K562 (cell line): ENCODE measurements at regions not wholly inside any gene's neighbourhood (a gene's known extent, or its start where the extent isn't known, plus 50 kb on each side); places are given as distances from the start of the nearest gene placed in this dataset.

ENCODE experiments used
- ATAC-seq: fragments of 200-7000 bp; cut with Tn5 transposase; 3 replicates; pipeline ENCODE4 v1.9.1; 2020; ENCODE audit warnings: moderate library complexity
- BruUV-seq: library from RNA; stranded (reverse); fragments of 400-500 nt; replicated peaks from 2 replicates; lab custom pipeline; 2021; lab: Mats Ljungman, UMichigan
- CTCF ChIA-PET: fragments of 300-600 bp; formaldehyde crosslinking; extraction: SDS; loops from one replicate; lab custom pipeline; 2021; ENCODE audit warnings: low intra/inter-chr PET ratio; lab: Yijun Ruan, JAX
- POLR2A ChIA-PET: fragments of 300-600, 350-650 bp; sonication (Branson Sonifier 250); formaldehyde crosslinking; extraction: SDS; loops from one replicate; lab custom pipeline; 2021; ENCODE audit warnings: antibody characterized with exemption, inconsistent platforms; lab: Yijun Ruan, JAX
- DNase-seq, 4 experiments: peaks; one replicate each; pipeline versions ENCODE4 v3.0.0 to v3.0.0-alpha.2; 2011 to 2018; ENCODE audit warnings: low spot score in 3 of 4, mixed read lengths in 3 of 4; ENCODE audit errors: extremely low read depth in 1 of 4
- FAIRE-seq: peaks from 2 replicates; lab custom pipeline; 2011; peaks lifted over from hg19 to GRCh38; lab: Jason Lieb, UNC
- H2AFZ ChIP-seq: 2 replicates; pipeline ENCODE4 v1.6.0; 2011; ENCODE audit warnings: low read depth, low read length, control low read depth, inconsistent platforms
- H3K27ac ChIP-seq: fragments of 200-600 bp; 3 replicates; pipeline ENCODE4 v1.8.0; 2011; ENCODE audit warnings: low read depth, mild to moderate bottlenecking, control low read depth, inconsistent platforms, low read length, moderate library complexity, mixed read lengths; ENCODE audit errors: extremely low read depth
- H3K27me3 ChIP-seq, 2 experiments: fragments of 300-600 bp in 1 of 2; 2 replicates in 1 of 2; 3 replicates in 1 of 2; pipeline versions ENCODE4 v1.6.0 to v1.8.0; 2011; ENCODE audit warnings: inconsistent platforms in 2 of 2, low read length in 2 of 2, mild to moderate bottlenecking in 1 of 2, mixed read lengths in 1 of 2, moderate library complexity in 1 of 2; ENCODE audit not compliant: control insufficient read depth in 2 of 2, insufficient read depth in 2 of 2
- H3K36me3 ChIP-seq: fragments of 300-600 bp; 3 replicates; pipeline ENCODE4 v1.8.0; 2011; ENCODE audit warnings: mild to moderate bottlenecking, low read length, inconsistent platforms; ENCODE audit not compliant: control insufficient read depth, insufficient read depth
- H3K4me1 ChIP-seq, 2 experiments: fragments of 200-600 bp in 1 of 2; replicated peaks in 1 of 2; 2 replicates in 1 of 2; 3 replicates in 1 of 2; pipeline versions ENCODE4 v1.5.1 to v1.8.0; 2011; ENCODE audit warnings: inconsistent platforms in 2 of 2, low read length in 2 of 2, mild to moderate bottlenecking in 1 of 2, mixed read lengths in 1 of 2, moderate library complexity in 1 of 2; ENCODE audit not compliant: control insufficient read depth in 2 of 2, insufficient read depth in 2 of 2
- H3K4me2 ChIP-seq: 2 replicates; pipeline ENCODE4 v1.6.1; 2011; ENCODE audit warnings: low read length, control low read depth, inconsistent platforms, mixed read lengths; ENCODE audit not compliant: insufficient read depth
- H3K4me3 ChIP-seq: fragments of 200-600 bp; sonication (generic), shearing (Covaris generic); 2 replicates; pipeline ENCODE4 v1.5.1; 2016; ENCODE audit warnings: control low read depth, inconsistent platforms
- H3K79me2 ChIP-seq: fragments of 200-600 bp; 3 replicates; pipeline ENCODE4 v1.8.0; 2011; ENCODE audit warnings: low read length, inconsistent platforms; ENCODE audit not compliant: control insufficient read depth, insufficient read depth
- H3K9ac ChIP-seq, 2 experiments: 2 replicates each; pipeline versions ENCODE4 v1.6.0 to v1.6.1; 2011; ENCODE audit warnings: low read depth in 2 of 2, low read length in 2 of 2, control low read depth in 1 of 2, inconsistent platforms in 1 of 2, mild to moderate bottlenecking in 1 of 2, mixed read lengths in 1 of 2; ENCODE audit not compliant: insufficient read depth in 1 of 2
- H3K9me1 ChIP-seq: one replicate; pipeline ENCODE4 v1.6.0; 2011; ENCODE audit warnings: inconsistent platforms, mild to moderate bottlenecking, low read length, moderate library complexity; ENCODE audit not compliant: control insufficient read depth, insufficient read depth
- H3K9me3 ChIP-seq: replicated peaks from 2 replicates; pipeline ENCODE4 v1.5.1; 2011; ENCODE audit warnings: low read depth, low read length, inconsistent platforms; ENCODE audit not compliant: control insufficient read depth, insufficient read depth
- H4K20me1 ChIP-seq: replicated peaks from 2 replicates; pipeline ENCODE4 v1.6.1; 2011; ENCODE audit warnings: low read length, inconsistent platforms, mixed read lengths; ENCODE audit not compliant: control insufficient read depth, insufficient read depth
- KDM5B ChIP-seq: fragments of 200-600 bp; sonication (generic); IDR thresholded peaks from 2 replicates; pipeline ENCODE4 v1.6.1; 2012; ENCODE audit warnings: low read depth, mild to moderate bottlenecking, moderate library complexity, low read length, control low read depth, inconsistent platforms; ENCODE audit not compliant: insufficient replicate concordance
- MXI1 ChIP-seq: IDR thresholded peaks from 2 replicates; pipeline ENCODE4 v1.6.1; 2011; ENCODE audit warnings: low read depth, mild to moderate bottlenecking, improper control_type of control experiment, low read length
- NFIC ChIP-seq: fragments of 450-650 bp; IDR thresholded peaks from 2 replicates; pipeline ENCODE4 v1.6.1; 2017; ENCODE audit warnings: mild to moderate bottlenecking, inconsistent platforms
- WGBS: fragments of 100-300 bp; shearing (Covaris generic); methylation state at CpG from one replicate; pipeline ENCODE4 v1.1.6; 2016; ENCODE audit warnings: low coverage, mixed read lengths; ENCODE audit not compliant: insufficient coverage; ENCODE audit errors: missing lambda C conversion rate; 5-methylcytosine and 5-hydroxymethylcytosine counted together
- in situ Hi-C: fragments of 300-500 bp; cut with MboI; formaldehyde crosslinking; loops from 4 replicates; pipeline ENCODE4 v1.15.0; 2018; ENCODE audit warnings: inconsistent platforms, mixed read lengths
- intact Hi-C: fragments of 100-400 bp; cut with micrococcal nuclease; formaldehyde crosslinking; loops from 2 replicates; pipeline ENCODE4 v1.14.2; 2022
- TF ChIP-seq, protein P1 (sequence below): sonication (generic); formaldehyde crosslinking; IDR thresholded peaks from 2 replicates; pipeline ENCODE4 v1.8.1; 2023; ENCODE audit warnings: mild to moderate bottlenecking, missing genetic modification reagents
- TF ChIP-seq, protein P2 (sequence below): fragments of 450-650 bp; conservative IDR thresholded peaks from 2 replicates; pipeline ENCODE4 v1.6.1; 2016; ENCODE audit warnings: missing genetic modification characterization, low read depth, mild to moderate bottlenecking, missing compliant biosample characterization, moderate library complexity

DNA sequence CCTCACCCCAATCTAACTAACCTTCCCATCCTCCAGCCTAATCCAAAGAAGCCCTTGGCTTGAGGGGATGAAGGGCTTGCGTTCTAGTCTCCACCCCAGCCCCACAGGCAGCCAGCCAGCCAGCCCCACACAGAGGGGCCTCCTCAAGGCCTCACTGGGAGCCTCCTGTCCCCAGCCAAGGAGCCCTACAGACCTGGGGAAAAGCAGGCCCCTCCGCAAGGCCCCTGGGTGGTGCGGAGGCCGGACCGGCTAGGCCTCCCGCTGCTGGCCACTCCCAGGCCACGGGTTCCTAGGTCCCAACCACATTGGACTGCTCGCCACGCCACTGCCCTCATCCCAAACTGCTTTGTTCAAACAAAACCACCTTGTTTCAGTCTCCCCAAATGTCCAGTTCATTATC is 78.0 kb downstream of the ZIC5 start (continued):
- TF ChIP-seq, protein P1, sequence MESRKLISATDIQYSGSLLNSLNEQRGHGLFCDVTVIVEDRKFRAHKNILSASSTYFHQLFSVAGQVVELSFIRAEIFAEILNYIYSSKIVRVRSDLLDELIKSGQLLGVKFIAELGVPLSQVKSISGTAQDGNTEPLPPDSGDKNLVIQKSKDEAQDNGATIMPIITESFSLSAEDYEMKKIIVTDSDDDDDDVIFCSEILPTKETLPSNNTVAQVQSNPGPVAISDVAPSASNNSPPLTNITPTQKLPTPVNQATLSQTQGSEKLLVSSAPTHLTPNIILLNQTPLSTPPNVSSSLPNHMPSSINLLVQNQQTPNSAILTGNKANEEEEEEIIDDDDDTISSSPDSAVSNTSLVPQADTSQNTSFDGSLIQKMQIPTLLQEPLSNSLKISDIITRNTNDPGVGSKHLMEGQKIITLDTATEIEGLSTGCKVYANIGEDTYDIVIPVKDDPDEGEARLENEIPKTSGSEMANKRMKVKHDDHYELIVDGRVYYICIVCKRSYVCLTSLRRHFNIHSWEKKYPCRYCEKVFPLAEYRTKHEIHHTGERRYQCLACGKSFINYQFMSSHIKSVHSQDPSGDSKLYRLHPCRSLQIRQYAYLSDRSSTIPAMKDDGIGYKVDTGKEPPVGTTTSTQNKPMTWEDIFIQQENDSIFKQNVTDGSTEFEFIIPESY (CRISPR knock-in tag) = no peak
- TF ChIP-seq MXI1 = no peak
- TF ChIP-seq, protein P2, sequence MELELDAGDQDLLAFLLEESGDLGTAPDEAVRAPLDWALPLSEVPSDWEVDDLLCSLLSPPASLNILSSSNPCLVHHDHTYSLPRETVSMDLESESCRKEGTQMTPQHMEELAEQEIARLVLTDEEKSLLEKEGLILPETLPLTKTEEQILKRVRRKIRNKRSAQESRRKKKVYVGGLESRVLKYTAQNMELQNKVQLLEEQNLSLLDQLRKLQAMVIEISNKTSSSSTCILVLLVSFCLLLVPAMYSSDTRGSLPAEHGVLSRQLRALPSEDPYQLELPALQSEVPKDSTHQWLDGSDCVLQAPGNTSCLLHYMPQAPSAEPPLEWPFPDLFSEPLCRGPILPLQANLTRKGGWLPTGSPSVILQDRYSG (tag) = no peak
- TF ChIP-seq, all 486 proteins: peak for 0

DNA sequence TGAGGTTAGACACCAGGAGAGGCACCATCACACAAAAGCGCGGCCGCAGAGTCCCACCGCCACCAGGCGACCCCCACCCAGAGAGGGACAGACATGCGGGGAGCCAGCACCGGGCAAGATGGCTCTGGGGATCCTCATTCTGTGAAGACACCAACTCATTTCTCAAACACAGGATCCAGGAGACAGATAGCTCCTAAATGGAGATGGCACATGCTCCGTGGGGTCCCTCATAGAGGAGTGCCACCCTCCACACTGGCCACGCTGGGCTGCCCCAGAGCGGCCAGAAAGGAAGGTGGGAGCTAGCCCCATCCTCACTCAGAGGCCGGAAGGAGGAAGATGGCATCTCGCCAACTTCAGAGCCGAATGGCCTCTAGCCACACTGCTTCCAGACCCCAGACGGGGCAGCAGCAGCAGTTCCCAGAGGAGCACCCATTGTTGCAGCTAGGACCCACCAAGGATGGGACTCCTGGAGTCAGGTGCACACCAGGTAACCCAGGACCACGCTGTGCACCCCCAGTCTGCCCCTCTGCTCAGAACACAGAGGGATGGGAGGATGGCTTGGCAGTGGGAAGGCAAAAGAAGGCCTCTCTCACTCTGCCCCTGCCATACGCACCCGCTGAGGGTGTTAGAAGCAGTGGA is 78.6 kb downstream of the ZIC5 start:
- no peak overlapping the region for H3K4me3 ChIP-seq
- DNase-seq = no peak
- no peak for TF ChIP-seq KDM5B
- TF ChIP-seq NFIC = peak; percentile 48; the same call in 1 of the 2 replicates
- peaks cover 21 to 42% of the 10 kb centered on the region in 2 experiments for H3K27me3 ChIP-seq
- in situ Hi-C loops (no loop called here), intact Hi-C loops (no loop called here)
- no peaks in the 10 kb centered on the region for H3K9me3 ChIP-seq
- WGBS = 8% methylated on average over 10 of the region's 17 CpGs
- H4K20me1 ChIP-seq = 0 out of 2 replicates have a peak, but pooled peaks cover 3% of the 10 kb centered on the region
- no peaks in the 10 kb centered on the region for H3K9me1 ChIP-seq
- H3K36me3 ChIP-seq = no peaks in the 10 kb centered on the region
- H3K4me2 ChIP-seq = no peak overlapping the region
- H3K79me2 ChIP-seq = no peaks in the 10 kb centered on the region
- CTCF ChIA-PET = no interaction called here
- ATAC-seq = no peak
- H3K4me1 ChIP-seq = peaks cover 0 to 4% of the 10 kb centered on the region in 2 experiments; a peak in 1 of 5 replicates
- BruUV-seq = no TSS peak
- H2AFZ ChIP-seq = no peak overlapping the region
- POLR2A ChIA-PET = interaction anchor here (1.2 to 1.8 kb wide), 2 partner anchors 8 to 12 kb away, joined by 3 to 6 read pairs; no protein-coding TSS in a partner anchor
- FAIRE-seq = no peak
- no peak overlapping the region for H3K27ac ChIP-seq
- H3K9ac ChIP-seq = no peak overlapping the region
